ENCODE measurements at regions not wholly inside any gene's neighbourhood (a gene's known extent, or its start where the extent isn't known, plus 50 kb on each side); places are given as distances from the start of the nearest gene placed in this dataset.

GRCh38 chr3:157958457-157958856 lies 147.8 kb downstream of the SHOX2 start:
- Histone ChIP-seq H3K36me3 (ENCODE audit: insufficient read depth in 1 of 2, low read depth in 1 of 2) (no peaks in the 10 kb centered on the region), H3K9me3 (no peaks in the 10 kb centered on the region), H3K4me3 (no peak overlapping the region), H3K27me3 (ENCODE audit: insufficient read depth in 3 of 3, low read length in 2 of 3) (no peaks in the 10 kb centered on the region), H3K4me1 (no peaks in the 10 kb centered on the region), H3K27ac (no peak overlapping the region)
- ATAC-seq, result no peak
- 28 to 35% (median 30%) methylated on average over 10 of the region's 10 CpGs for WGBS, 3 donors
- intact Hi-C loops (cut with DNase I), result no loop called here
- TF ChIP-seq, protein P1, sequence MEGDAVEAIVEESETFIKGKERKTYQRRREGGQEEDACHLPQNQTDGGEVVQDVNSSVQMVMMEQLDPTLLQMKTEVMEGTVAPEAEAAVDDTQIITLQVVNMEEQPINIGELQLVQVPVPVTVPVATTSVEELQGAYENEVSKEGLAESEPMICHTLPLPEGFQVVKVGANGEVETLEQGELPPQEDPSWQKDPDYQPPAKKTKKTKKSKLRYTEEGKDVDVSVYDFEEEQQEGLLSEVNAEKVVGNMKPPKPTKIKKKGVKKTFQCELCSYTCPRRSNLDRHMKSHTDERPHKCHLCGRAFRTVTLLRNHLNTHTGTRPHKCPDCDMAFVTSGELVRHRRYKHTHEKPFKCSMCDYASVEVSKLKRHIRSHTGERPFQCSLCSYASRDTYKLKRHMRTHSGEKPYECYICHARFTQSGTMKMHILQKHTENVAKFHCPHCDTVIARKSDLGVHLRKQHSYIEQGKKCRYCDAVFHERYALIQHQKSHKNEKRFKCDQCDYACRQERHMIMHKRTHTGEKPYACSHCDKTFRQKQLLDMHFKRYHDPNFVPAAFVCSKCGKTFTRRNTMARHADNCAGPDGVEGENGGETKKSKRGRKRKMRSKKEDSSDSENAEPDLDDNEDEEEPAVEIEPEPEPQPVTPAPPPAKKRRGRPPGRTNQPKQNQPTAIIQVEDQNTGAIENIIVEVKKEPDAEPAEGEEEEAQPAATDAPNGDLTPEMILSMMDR (IDR thresholded peaks at IDR 0.05), result no peak
- no peak for DNase-seq

DNA sequence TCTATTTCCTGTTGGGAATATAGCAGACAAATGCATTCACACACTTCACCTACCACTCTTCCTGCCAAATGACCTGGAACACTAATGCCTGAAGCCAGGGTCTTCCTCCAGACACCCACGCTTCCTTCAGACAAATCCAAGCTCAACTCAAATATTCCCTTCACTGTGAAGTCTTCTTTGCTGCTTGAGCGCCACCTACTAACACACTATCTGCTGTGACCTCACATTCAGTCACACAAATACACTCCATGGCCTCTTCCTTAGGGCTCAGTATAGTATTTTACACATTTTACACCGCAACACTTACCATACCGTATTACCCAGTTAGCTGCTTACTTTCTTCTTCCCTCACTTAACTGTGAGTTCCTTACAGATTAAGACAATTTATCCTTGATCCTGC lies 149.4 kb downstream of the SHOX2 start:
- Histone ChIP-seq H3K4me3 (no peak overlapping the region), H3K27me3 (ENCODE audit: insufficient read depth in 3 of 3, low read length in 2 of 3) (no peaks in the 10 kb centered on the region), H3K4me1 (no peaks in the 10 kb centered on the region), H3K27ac (no peak overlapping the region), H3K9me3 (no peaks in the 10 kb centered on the region), H3K36me3 (ENCODE audit: insufficient read depth in 1 of 2, low read depth in 1 of 2) (no peaks in the 10 kb centered on the region)
- ATAC-seq (no peak), DNase-seq (no peak)
- TF ChIP-seq, protein P1 (IDR thresholded peaks at IDR 0.05), result no peak
- WGBS, 3 donors, result 73 to 82% (median 75%) methylated on average over 4 of the region's 4 CpGs
- intact Hi-C loops (cut with DNase I), result no loop called here

GRCh38 chr3:157956176-157956575 lies 150.0 kb downstream of the SHOX2 start:
- Histone ChIP-seq H3K27me3 (ENCODE audit: insufficient read depth in 3 of 3, low read length in 2 of 3) (no peaks in the 10 kb centered on the region), H3K4me1 (no peaks in the 10 kb centered on the region), H3K27ac (no peak overlapping the region), H3K36me3 (ENCODE audit: insufficient read depth in 1 of 2, low read depth in 1 of 2) (no peaks in the 10 kb centered on the region), H3K9me3 (no peaks in the 10 kb centered on the region), H3K4me3 (no peak overlapping the region)
- 85 to 92% (median 86%) methylated on average over 4 of the region's 4 CpGs for WGBS, 3 donors
- TF ChIP-seq, protein P1 (IDR thresholded peaks at IDR 0.05), result no peak
- DNase-seq (no peak), ATAC-seq (no peak)
- intact Hi-C loops (cut with DNase I), result no loop called here

GRCh38 chr3:157953565-157953964 lies 152.7 kb downstream of the SHOX2 start:
- 45 to 73% (median 50%) methylated on average over 2 of the region's 2 CpGs for WGBS, 3 donors
- no peaks in the 10 kb centered on the region for H3K27me3 ChIP-seq (ENCODE audit: insufficient read depth in 3 of 3, low read length in 2 of 3)
- no peaks in the 10 kb centered on the region for H3K9me3 ChIP-seq
- no peak overlapping the region for H3K4me3 ChIP-seq
- no peak overlapping the region for H3K27ac ChIP-seq
- TF ChIP-seq, protein P1 (IDR thresholded peaks at IDR 0.05), result no peak
- no peak for ATAC-seq
- H3K36me3 ChIP-seq (ENCODE audit: insufficient read depth in 1 of 2, low read depth in 1 of 2), result no peaks in the 10 kb centered on the region
- intact Hi-C loops (cut with DNase I), result no loop called here
- no peaks in the 10 kb centered on the region for H3K4me1 ChIP-seq
- no peak for DNase-seq

DNA sequence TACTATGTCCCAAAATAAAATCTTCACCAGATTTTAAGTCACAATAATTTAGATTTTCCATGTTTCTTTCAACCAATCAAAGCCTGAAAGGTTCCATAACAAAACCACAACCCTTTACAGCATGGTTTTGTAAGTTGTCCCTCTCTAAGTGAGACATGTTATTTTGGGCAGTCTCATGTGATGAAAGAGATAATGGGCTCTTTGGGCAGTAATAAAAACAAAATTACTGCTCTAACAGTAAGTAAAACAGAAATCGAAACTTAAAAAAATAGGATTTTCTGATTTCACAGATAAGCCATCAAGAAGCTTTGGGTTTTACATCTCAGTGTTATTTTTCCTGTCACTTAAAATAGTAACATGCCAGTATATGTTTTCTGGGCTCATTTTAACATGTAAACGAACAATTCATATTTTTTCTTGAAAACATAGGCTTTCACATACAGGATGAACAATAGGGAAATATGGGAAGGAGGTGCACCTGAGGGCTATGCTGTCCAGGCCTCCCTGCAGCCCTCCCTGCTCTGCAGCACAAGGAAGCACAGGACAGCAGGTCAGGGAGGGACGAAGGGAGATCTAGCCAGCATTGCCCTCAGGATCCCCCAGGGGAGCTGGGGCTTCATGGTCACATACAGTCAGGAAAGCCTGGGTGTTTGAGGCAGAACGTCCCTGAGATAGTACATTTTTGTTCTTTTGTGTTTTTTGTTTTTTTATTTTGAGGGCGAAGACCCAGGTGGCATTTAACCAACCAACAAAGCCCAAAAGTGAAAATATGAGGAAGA lies 157.4 kb downstream of the SHOX2 start:
- Histone ChIP-seq H3K4me3 (no peak overlapping the region), H3K27me3 (ENCODE audit: insufficient read depth in 3 of 3, low read length in 2 of 3) (no peaks in the 10 kb centered on the region), H3K36me3 (ENCODE audit: insufficient read depth in 1 of 2, low read depth in 1 of 2) (no peaks in the 10 kb centered on the region), H3K9me3 (no peaks in the 10 kb centered on the region), H3K4me1 (no peaks in the 10 kb centered on the region), H3K27ac (no peak overlapping the region)
- DNase-seq, result no peak
- TF ChIP-seq, protein P1 (IDR thresholded peaks at IDR 0.05), result no peak
- ATAC-seq, result no peak
- WGBS, 3 donors, result 29 to 45% (median 32%) methylated on average over 5 of the region's 5 CpGs
- intact Hi-C loops (cut with DNase I), result no loop called here

All from psoas muscle (tissue), 7 donors.